Fibroblast of skin of left quadriceps (primary cell): ENCODE measurements at regions not wholly inside any gene's neighbourhood (a gene's known extent, or its start where the extent isn't known, plus 50 kb on each side); places are given as distances from the start of the nearest gene placed in this dataset.
"Not testable (repeated sequence)": the region's sequence is repeated elsewhere in the genome, so short reads cannot be mapped to it uniquely, and the experiment has no call there.

Experiments used
- DNase-seq, 2 experiments: peaks; one replicate each; pipeline ENCODE4 v3.0.0-alpha.2; 2013; ENCODE audit warnings: low read depth in 2 of 2

DNA sequence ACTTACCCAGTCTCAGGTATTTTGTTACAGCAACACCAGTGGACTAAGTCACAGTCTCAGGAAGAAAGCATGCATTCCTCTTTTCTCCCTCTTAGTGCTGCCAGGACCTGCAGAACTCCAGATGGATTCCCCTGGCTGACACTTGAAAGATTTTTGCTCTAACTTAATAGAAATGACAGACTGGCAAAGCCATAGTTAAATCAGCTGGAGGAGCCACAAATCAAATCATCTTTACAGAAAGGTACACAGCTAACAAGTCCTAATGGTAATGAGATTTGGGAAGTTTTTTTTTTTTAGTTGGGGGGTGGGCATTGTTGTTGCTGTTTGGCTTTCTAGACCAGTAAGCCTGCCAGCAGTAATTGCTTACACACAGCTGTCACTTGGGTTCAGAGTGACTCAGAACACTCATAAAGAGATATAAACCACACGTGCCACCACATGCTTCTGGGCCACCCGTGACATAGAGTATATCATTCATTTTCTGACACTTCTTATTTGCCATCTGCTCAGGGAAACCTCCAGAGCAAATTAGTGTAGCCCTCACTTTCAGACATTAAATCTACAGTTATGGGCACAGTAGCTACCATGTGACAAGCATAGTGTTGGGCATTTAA lies 72.4 kb downstream of the FH start:
- DNase-seq = no peak

DNA sequence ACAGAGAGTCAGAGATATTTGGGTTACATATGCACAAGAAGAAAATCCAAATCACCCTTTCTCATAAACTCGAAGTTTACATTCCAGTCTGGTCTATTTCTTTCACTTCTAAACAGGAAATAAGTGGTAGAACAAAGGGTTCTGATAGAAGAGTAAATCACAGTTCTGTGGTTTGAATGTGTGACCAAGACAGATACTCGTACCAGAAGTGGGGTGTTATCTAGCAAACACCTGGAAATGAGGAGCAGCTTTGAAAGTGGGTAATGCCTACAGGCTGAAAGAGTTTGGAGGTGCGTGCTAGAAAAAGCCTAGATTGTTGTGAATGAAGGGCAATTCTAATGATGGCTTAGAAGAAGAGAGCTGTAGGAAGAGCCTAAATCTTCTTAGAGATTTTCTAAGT lies 74.7 kb downstream of the FH start:
- DNase-seq = no peak

DNA sequence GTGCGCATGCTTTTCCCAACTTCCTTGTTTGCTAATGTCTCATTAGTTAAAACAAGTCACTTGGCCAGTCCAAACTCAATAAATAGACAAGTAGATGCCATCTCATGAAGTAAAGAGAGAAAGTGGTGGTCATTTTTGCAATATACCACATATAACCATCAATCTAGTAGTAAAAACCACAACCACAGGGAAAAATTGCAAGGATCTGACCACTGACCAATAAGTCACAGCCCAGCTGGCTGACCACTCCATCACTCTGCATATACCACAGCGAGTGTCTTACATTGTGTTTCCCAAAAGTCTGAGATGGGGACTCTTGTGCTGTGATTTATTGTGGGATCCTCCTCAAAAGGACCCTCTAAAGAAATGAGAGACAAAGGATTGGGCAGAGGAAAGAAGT lies 76.0 kb downstream of the FH start:
- no peak for DNase-seq

DNA sequence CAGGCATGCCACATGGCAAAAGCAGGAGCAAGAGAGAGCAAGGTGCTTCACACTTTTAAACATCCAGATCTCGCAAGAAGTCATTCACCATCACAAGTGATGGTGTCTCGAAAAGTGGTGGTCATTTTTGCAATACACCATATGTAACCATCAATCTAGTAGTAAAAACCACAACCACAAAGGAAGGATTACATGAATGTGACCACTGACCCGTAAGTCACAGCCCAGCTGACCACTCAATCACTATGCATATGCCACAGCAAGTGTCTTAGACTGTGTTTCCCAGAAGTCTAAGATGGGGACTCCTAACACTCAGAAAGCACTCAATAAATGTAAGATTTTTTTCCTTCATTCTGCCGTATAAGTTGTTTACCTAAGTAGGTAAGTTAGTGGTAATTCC lies 76.9 kb downstream of the FH start:
- no peak for DNase-seq

DNA sequence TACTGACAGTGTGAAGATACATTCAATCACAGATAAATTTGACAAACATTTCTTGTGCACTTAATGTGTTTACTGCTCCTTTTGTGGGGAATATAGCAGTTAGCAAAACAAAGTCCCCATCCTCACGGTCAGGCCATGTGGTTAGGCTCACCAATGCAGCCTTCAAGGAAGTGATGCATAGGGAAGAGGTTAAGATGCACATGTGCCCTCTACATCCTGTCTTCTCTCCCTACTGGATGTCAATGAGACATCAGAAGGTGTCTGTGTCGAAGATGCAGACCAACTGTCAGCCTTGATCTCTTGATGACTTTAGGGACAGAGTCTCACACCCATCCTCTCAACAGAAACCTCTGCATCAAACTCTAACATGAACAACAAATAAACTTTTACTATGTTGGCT lies 78.7 kb downstream of the FH start:
- DNase-seq = no peak

DNA sequence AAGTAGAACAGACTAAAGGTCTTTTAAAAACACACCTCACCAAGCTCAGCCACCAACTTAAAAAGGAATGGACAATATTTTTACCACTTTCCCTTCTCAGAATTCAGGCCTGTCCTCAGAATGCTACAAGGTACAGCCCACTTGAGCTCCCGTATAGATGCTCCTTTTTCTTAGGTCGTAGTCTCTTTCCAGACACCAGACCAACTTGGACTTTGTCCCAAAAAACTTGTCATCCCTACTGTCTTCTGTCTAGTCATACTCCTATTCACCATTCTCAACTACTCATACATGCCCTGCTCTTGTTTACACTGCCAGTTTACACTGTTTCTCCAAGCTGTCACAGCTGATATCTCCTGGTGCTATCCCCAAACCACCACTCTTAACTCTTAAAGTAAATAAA lies 80.9 kb downstream of the FH start:
- not testable (repeated sequence) for DNase-seq

GRCh38 chr1:241432241-241432640 lies 75.2 kb upstream of the RGS7 start:
- no peak for DNase-seq

DNA sequence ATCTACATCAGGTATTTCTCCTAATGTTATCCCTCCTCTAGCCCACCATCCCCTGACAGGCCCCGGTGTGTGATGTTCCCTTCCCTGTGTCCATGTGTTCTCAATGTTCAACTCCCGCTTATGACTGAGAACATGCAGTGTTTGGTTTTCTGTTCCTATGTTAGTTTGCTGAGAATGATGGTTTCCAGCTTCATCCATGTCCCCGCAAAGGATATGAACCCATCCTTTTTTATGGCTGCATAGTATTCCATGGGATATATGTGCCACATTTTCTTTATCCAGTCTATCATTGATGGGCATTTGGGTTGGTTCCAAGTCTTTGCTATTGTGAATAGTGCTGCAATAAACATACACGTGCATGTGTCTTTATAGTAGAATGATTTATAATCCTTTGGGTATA lies 68.1 kb upstream of the RGS7 start:
- not testable (repeated sequence) for DNase-seq

GRCh38 chr1:241424480-241424971 lies 67.5 kb upstream of the RGS7 start:
- DNase-seq = no peak

GRCh38 chr1:241423541-241424479 lies 66.8 kb upstream of the RGS7 start:
- peak; percentile 45 for DNase-seq

- DNase-seq = no peak
Measured at GRCh38 chr1:241422470-241422869, 65.5 kb upstream of the RGS7 start.

- DNase-seq = no peak
Measured at GRCh38 chr1:241419986-241420385, 63.0 kb upstream of the RGS7 start.

- DNase-seq = no peak
Measured at GRCh38 chr1:241417258-241417657, 60.3 kb upstream of the RGS7 start.

- no peak for DNase-seq
Measured at GRCh38 chr1:241413974-241414373, 57.0 kb upstream of the RGS7 start.

DNA sequence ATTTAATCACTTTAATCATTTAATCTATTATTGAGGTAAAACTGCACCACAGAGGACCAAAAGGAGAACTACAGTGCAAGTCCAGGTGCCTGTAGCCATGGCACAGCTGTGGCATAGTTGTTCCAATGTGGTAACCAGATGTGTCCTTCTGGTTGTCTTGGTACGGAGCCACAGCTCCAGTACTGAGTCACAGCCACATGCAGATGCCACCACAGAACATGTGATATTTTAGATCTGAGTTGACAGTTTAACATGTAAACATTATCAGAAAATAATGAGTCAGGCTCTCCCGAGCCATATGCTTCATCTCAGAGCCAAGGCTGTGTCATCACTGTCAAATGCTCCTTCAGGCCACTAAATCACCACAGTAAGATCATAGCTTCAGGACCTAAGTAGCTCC lies 56.4 kb upstream of the RGS7 start:
- peak; percentile 29 to 32 for DNase-seq

DNA sequence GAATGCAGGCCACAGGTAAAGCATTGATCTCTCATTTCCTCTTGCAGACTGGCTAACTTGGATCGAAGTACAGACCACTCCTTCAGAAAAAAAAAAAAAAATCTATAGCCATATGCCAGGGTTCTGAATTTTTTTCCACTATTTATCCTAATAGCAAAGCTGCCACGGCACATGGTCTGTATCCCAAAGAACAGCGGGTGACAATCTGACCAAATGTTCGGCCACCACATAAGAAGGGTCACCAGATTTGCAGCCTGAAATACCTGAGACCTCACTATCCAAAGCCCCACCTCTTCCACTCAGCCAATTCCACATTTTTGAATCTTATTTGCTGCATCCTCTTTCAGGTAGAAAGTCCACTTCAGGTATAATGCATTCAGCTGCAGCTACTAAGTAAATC lies 55.6 kb upstream of the RGS7 start:
- DNase-seq = no peak

- peak; percentile 40 to 44 for DNase-seq
Measured at GRCh38 chr1:241411776-241412338, 54.9 kb upstream of the RGS7 start.

- peak in 1 of 2 experiments; percentile 16 for DNase-seq
Measured at GRCh38 chr1:241411056-241411775, 54.2 kb upstream of the RGS7 start.

DNA sequence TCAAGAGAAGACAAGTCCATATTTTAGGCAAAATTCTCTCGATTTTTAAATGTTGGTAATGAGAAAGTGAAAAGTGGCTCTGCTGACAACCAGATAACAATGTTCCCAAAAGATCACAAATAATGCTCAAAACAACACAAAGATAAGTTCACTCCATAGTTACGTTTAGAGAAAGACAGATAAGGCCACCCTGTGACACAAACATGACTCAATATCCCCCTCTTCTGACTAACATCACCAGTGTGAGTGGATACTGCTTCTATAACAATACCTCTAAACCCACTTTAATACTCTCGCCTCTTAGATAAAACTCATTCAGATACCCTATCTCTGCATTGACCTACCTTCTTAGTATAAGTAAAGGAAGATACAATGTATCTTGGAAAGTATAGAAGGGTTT lies 51.2 kb upstream of the RGS7 start:
- no peak for DNase-seq
